ENCODE measurements at regions not wholly inside any gene's neighbourhood (a gene's known extent, or its start where the extent isn't known, plus 50 kb on each side); places are given as distances from the start of the nearest gene placed in this dataset.

DNA sequence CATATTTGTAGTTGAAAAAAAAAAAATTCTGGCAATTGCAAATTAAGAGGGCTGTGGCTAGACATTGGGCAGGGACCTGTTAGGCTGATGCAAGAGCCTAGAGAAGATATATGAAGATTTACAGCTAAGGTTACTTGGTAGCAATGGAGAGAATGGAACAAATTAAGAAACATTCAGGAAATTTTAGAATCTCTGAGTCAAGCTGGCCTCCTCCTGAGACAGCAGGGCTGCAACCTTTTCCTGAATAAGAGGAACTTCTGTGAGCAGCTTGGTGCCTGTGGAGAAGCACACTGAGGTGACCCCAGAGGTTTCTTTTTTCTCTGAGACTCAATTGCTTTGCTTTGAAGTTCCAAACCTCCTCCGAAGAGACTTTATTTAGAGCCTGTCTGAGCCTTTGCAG is 118.6 kb upstream of the LRATD1 start:
- no peak for DNase-seq

DNA sequence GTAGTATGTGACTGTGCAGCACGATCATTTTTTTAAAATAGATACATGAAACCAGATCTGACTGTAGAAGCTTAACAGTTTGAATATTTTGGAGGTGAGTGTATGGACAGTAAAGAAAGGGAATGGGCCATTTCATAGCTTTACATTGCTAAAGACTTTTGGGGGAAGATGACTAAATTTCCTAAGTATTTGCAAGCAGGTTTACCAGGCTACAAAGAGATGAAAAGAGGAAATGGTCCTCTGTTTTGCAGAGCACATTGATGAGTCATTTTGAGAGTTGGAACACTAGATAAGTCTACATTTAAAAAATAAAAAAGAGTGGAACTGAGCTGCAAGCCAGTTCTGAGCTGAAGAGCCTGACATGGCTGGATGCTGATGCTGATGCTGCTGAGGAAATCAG is 115.7 kb upstream of the LRATD1 start:
- no peak for DNase-seq

DNA sequence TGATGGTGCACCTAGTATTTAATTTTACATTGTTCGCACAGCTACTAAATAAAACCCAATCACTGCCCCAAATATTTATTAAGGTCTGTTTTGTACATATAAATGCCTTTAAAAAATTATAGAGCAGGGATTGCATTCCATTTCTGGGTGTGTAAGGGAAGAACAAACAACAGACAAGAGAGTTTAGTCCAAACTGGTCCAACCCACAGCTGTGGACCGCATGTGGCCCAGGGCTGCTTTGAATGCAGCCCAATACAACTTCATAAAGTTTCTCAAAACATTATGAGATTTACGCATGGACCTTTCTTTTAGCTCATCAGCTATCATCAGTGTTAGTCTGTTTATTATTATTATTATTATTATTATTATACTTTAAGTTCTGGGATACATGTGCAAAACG is 114.8 kb upstream of the LRATD1 start:
- no peak for DNase-seq

DNA sequence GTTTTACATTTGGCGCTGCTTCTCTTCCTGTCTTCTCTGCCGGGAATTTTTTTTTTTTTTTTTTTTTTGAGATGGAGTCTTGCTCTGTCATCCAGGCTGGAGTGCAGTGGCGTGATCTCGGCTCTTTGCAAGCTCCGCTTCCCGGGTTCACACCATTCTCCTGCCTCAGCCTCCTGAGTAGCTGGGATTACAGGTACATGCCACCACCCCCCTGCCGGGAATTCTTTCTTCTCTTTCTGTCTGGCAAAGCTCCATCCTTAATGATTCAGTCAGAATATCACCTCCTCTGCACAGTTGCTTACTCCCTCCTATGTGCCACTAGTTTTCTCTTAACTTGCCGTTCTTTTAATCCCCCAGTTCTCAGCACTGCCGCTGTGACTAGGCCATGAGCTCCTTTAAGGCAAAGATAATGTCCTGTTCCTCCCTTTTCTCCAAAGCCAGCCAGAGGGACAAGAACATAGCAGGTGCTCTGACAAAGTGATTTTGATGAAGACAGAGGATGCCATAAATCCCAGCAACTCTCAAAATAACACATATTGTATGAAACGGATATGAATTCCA is 112.1 kb upstream of the LRATD1 start:
- no peak for DNase-seq

DNA sequence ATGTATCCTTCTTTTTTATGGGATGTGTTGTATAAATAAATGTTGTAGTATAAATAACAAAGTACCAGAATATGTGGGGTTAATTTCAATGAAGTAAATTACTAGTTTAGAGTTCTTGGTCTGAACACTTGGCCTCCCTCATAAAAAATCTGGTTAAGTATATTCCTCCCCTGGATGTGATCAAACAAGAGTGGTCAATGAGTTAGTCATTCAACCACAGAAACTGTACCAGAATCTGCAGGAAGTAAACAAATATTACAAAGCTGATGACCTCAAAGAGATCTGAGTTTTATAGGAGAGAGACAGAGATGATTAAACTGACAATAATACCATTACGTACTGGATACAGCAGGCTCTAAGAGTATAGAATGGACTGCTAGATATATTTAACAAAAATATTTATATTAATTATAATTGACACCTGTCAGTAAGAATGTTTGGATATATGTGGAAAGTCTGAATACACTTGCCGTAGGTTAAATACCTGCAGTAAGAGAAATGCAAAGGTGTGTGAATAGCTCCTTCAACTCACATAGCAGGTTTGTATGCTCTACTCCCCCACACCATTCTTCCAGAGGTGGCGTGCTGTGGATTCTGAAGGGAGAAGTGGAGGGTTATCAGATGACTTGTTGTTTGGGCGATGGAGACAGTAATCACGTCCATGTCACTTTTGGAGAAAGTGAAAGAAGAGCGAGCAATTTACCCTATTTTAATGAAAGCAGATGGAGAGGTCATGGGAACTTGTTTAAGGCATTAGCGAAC is 108.3 kb upstream of the LRATD1 start:
- DNase-seq, result no peak

DNA sequence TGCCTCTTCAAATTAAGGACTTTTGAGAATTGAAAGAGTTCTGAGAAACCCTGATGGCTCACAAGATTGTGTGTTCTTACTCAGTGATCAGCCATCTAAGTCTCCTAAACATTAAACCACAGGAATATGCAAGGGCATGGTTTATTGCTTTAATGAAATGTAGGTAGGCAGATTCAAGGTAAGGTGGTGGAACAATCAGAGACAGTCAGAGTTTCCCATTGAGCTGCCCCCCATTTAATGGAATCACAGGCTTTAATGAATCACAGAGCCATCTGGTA is 107.8 kb upstream of the LRATD1 start:
- DNase-seq, result no peak

DNA sequence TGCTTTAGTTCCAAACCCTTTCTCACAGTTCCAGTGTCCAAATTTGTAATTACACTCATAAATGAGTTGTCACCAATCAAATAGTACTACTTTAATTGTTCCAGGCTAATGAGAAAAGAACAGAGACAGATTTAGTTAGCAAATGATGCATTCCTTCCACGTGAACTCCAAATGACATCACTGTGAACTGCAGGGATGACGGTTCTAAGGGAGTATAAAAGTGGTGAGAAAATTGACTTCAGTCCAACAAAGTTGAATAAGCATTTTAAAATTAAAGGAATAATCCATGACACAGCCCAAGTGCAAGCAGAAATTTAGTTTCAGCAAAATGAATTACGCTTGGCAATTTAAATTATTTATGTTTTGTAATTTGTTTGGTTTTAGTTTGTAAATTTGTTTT is 102.0 kb upstream of the LRATD1 start:
- no peak for DNase-seq

DNA sequence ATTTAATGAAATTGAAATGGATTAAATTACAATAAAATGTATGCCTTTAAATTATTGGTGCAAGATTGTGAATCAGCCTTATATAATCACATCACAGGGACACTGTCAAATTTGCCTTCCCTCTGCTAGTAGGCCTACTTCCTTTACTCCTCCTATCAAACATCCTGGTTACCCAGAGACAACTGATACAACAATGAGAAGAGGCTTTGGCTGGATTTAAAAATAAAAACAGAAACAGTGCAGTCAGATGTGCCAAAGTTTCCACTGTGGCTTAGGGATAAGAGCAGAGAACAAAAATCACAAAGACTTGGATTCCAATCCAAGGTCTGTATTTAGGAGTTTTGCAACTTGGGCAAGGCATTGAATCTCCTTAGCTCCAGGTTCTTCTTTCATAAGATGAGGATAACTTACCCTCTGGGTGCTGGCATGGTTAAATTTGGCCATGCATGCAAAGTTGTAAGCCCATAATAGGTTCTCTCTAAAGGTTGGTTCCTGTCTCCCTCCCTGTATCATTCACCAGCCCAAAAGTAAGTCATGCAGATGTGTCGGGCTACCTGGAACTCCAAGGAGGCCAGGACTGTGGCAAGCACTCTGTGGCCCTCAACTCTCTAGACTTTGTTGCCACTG is 99.3 kb upstream of the LRATD1 start:
- no peak for DNase-seq

DNA sequence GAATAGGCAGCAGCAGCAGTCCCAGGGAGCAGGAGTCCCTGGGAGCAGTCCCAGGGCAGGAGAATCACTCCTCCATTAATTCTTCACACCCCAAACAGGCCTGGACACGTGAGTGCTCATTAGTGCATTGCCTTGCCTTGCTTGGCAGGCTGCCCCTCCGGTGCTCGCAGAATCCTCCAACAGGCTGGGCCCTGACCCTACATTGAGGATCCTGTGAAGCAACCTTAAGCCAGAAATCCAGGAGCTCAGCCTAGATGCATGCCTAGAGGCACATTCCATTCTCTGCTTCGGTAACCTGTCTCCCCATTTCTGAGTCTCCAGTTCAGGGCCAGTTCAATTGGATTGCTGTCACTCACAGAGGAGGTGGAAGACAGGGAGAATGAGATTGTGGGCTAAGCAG is 97.4 kb upstream of the LRATD1 start:
- no peak for DNase-seq

DNA sequence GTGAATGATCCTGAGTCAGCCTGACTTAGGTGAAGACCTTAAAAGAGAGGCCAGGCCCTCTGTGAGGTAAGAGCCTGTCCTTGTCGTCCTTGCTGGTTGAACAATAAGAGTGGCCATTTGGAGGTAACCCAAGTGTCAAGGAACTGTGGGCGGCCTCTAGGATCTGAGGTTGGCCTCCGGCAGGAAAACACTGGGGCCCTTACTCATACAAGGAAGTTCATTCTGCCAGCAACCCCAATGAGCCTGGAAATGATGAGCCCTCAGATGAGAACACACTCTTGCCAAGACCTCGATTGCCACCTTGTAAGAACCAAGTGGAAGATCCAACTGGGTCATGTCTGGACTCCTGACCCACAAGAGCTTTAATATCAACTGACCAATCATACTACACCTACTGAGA is 95.5 kb upstream of the LRATD1 start:
- DNase-seq, result no peak

DNA sequence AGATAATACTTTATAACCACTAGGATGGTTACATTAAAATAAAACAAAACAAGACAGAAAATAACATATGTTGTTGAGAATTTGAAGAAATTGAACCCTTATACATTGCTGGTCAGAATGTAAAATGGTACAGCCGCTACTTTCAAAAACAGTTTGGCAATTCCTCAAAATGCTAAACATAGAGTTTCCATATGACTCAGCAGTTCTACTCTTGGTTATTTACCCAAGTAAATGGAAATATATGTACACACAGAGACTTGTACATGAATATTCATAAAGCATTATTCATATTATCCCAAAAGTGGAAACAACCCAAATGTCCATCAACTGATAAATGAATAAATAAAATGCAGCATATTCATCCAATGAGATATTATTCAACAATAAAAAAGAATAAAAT is 92.5 kb upstream of the LRATD1 start:
- no peak for DNase-seq

DNA sequence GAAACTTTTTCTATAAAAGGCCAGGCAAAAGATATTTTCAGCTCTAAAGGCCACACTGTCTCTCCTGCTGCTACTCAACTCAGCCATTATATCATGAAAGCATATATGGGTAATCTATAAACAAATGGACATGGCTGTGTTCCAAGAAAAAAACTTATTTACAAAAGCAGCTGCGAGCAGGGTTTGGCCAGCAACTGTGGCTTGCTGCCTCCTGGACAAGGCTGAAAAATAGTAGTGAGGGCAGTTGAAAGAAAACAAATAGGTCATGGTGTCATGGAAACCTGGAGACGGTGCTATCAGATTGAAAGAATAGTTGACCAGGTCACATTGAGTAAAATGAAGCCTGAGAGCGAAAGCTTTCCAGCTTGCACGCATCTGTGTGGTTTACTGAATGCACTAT is 89.2 kb upstream of the LRATD1 start:
- DNase-seq, result no peak

DNA sequence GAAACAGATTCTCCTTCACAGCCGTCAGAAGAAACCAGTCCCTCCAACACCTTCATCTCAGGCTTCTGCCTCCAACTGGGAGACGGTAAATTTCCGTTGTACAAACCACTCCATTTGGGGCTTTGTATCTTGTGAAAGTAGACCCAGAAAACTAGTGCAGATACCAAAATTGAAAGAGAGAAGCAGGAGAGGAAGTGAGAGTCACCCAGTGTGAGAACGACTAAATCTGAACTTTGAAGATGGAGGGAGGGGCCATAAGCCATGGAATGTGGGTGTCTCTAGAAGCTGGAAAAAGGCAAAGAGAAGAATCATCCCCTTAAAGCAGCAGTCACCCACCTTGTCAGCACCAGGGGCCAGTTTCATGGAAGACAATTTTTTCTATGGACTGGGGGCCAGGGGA is 88.3 kb upstream of the LRATD1 start:
- no peak for DNase-seq

DNA sequence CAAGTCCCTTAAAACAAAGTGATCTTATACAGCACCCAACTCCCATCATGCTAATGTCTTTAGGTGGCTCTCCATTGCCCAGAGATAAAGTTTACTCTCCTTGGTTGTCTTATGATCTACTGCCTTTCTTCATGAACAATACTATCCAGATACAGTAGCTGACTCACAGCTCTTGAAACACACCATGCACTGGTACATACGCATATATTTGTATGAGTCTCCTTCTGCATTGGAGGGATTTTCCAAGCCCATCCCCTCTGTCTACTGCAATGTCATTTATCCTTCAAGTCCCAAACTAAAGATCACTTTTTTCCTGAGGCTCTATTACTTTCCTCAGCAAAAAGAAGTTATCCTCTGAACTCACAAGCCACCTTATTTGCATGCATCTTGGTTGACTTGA is 84.7 kb upstream of the LRATD1 start:
- no peak for DNase-seq

DNA sequence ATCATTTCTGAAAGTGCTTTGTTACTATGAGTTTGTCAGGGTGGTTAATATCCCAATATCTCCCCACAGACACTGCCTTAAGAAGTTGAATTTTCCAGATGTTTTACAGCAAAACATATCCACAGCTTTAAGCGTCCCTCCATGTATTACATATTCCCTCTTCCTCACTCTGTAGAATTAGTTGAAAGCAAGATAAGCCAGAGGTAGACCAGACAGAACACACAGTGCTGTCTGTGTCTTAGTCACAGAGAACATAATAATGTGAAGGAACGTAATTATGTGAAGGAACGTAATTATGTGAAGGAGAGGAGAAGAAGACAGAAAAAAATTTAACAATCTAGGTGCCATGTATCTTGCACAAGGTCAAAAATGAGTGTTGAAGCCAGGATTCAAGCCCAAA is 81.9 kb upstream of the LRATD1 start:
- DNase-seq, result no peak

DNA sequence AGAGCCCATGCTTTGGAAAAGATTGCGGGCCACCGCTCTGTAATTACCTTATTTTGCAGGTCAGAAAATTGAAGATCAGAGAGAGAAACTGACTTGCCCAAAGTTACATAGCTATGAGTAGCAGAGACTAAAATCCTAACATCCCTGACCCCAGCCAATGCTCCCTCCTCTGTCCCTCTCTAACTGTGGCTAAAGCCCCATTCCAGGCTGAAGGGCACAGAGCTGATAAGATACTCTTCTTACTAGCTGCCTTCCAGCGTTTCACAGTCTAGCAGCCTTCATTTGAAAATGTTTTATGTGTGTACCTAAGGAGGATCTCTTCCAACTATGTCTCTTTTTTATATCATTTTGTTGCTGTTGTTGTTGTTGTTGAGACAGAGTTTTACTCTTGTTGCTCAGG is 81.4 kb upstream of the LRATD1 start:
- no peak for DNase-seq

DNA sequence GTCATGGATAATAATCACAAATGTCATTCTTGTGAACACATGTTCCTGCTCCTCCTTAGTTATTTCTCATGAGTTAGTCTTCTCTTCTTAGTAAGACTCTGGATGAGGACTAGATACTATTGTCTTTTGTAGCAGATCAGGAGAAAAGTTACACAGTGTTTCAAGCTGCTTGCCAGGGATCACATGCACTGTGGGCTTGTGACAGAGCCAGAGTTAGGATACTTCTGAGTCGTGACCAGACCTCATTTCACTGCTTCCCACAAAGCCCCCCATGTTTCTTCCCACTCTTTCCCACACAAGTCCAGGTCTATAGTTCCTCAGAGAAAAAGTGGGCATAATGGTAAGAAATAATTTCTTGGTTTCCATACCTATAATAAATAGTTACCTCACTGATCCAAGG is 80.2 kb upstream of the LRATD1 start:
- no peak for DNase-seq

DNA sequence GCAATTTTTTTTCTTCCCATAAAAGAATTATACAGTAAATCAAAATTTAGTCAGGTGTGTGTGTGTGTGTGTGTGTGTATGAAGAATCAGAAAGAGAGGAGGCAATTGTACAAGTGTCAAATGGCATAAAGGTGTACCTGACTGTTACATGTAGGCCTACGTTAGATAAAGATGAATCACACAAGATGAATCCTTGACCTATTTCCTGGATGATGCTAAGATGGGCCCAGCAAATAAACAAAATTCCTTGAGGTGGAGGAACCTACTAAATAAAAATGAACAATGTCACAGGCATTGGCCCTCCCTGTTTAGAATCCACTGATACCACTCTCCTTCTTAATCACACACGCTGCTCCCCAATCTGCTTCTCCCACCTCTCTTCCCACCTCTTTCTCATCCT is 79.7 kb upstream of the LRATD1 start:
- DNase-seq, result no peak

DNA sequence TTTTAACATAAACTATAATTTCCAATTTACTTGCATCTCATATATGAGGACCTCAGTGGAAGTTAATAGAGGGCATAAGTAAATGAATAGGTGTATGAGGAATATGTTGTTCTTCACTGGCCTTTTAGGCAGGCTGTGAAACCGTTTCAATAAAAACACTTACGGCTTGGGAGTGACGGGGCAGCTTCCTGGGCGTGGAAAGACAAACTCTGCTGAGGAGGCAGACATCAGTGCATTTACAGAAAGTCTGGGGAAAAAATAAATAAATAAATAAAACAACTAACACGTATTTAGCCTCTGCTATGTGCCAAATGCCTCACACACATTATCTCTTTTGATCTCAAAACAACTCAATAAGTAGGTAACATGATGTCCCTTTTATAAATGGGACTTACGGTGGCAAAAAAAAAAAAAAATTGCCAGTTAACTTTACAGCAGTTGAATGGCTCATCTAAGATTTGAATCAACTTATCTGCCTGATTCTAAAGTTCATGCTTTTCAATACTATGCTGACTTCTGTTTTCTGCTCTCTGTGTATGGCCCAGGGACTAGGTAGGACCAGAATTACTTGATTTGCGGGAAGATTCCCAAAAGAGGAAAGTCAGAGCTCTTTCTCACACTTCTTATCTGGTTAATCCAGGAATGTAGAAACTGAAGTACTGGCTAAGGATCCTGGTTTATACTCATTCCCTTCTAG is 77.5 kb upstream of the LRATD1 start:
- no peak for DNase-seq

DNA sequence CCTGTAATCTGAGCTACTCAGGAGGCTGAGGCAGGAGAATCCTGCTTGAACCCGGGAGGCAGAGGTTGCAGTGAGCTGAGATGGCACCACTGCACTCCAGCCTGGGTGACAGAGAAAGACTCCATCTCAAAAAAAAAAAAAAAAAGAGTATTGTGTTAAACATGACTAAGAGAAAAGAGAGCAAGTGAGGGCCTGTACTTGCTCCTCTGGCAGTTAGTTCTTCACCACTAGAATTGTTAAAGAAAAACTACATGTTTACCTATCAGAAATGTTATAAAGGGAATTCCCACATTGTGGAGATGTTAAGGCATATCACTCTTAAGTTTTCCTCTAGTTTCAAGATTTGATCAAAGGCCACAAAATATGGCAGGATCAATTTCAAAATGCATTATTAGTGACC is 75.4 kb upstream of the LRATD1 start:
- DNase-seq, result no peak

DNA sequence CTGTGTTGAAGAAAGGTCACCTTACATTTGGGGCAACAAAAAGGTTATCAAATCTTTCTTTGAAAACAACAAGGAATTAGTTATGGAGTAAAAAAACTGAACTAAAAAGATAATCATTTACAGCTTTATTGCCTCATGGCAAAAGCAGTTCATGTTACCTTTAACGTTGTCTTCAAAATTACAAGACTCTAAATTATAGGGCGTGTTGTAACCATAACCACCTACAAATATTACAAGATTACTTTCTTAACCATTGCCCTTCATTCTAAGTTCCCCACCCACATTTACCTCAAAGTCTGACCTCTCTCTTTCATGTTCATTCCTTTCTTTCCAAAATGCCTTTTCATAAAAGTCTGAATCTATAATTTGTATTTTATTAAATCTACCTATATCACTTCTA is 74.6 kb upstream of the LRATD1 start:
- DNase-seq, result no peak

DNA sequence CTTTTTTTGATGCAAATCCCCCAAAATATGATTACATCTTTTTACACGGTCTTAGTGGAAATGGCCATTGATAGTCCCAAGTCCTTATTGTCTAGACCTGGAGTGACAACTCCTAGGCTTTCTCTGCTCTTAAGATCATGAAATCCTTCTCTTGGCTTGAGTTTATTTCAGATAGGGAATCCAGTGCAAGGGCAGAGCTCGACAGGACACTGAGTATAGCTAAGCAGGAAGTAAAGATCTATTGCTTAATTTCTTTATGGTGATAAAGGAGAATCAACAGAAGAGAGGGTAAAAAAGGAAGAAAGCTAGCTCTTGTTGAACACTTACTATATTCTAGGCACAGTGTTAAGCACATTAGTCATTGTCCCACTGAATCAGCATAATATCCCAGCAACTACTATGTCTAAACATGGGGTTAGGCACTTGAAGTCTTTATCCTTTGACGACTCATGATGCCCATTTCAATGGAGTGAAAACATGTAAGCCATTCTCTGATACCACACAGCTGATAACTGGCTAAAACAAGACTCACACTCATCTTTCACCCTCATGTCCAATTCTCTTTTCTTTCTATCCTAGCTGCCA is 74.1 kb upstream of the LRATD1 start:
- DNase-seq, result no peak

DNA sequence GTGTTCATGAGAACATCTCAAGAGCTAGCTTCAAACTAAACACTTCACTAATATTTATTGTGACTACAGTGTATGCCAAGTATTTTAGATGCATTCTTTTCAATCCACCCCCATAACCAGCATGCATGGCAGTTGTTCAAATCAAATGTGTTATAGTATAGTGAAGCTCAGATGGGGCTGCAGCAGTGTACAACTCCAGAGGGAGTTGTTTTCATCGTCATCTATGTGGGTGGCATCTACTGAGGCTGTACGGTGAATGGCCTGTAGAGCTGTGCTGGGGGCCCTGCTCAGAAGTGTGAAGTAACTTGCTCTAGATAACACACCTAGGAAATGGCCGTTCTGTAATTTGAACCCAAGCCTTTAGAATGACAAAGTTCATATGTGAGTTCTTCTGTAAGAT is 71.8 kb upstream of the LRATD1 start:
- no peak for DNase-seq

DNA sequence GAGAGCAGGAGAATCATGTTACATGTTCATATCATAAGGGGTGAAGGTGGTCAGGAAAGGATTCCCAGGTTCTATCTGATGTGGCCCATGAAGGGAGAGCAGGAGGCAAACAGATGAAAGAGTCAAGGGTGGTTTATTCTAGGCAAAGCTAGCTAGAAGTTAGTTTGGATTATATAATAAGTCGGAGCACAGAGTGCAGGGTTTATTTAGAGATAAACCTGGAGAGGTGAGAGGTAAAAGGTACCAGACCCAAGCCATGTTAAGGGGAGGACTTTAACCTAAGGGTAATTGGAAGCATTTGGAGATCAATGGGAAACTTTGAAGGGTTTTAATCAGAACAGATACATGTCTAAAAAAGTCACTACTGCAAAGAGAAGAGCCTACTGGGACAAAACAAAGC is 69.2 kb upstream of the LRATD1 start:
- DNase-seq, result no peak
